GM23338 (cell line): ENCODE measurements at regions not wholly inside any gene's neighbourhood (a gene's known extent, or its start where the extent isn't known, plus 50 kb on each side); places are given as distances from the start of the nearest gene placed in this dataset.

Experiments
- ATAC-seq: fragments of 200-7000 bp; cut with Tn5 transposase; 3 replicates; pipeline ENCODE4 v1.9.1; 2020
- DNase-seq: peaks from one replicate; pipeline ENCODE4 v3.0.0-alpha.2; 2015; ENCODE audit warnings: low spot score
- H2AFZ ChIP-seq: fragments of 200-600 bp; sonication (generic); 2 replicates; pipeline ENCODE4 v1.8.0; 2016; ENCODE audit warnings: antibody characterized with exemption, mild to moderate bottlenecking, moderate library complexity
- H3F3A ChIP-seq: fragments of 200-600 bp; sonication (generic); replicated peaks from 2 replicates; pipeline ENCODE4 v1.8.0; 2017; ENCODE audit warnings: antibody characterized with exemption, mixed run types, low read depth
- H3K27ac ChIP-seq: fragments of 200-600 bp; sonication (generic); 2 replicates; pipeline ENCODE4 v1.6.1; 2016; ENCODE audit warnings: low read depth
- H3K27me3 ChIP-seq: fragments of 200-600 bp; sonication (generic); 2 replicates; pipeline ENCODE4 v1.8.0; 2016; ENCODE audit warnings: mild to moderate bottlenecking, mixed run types, moderate library complexity; ENCODE audit not compliant: insufficient read depth
- H3K36me3 ChIP-seq: fragments of 200-600 bp; sonication (generic); 2 replicates; pipeline ENCODE4 v1.8.0; 2016; ENCODE audit warnings: mild to moderate bottlenecking; ENCODE audit not compliant: insufficient read depth
- H3K4me1 ChIP-seq: fragments of 200-600 bp; sonication (generic); 2 replicates; pipeline ENCODE4 v1.8.0; 2016; ENCODE audit warnings: mild to moderate bottlenecking, moderate library complexity; ENCODE audit not compliant: insufficient read depth
- H3K4me2 ChIP-seq: fragments of 200-600 bp; sonication (generic); 2 replicates; pipeline ENCODE4 v1.7.1; 2017; ENCODE audit warnings: mixed run types
- H3K4me3 ChIP-seq: fragments of 200-600 bp; sonication (generic); 2 replicates; pipeline ENCODE4 v1.6.1; 2016; ENCODE audit warnings: mixed run types
- H3K79me2 ChIP-seq: fragments of 200-600 bp; sonication (generic); replicated peaks from 2 replicates; pipeline ENCODE4 v1.8.0; 2017; ENCODE audit warnings: mild to moderate bottlenecking; ENCODE audit not compliant: insufficient read depth
- H3K9me2 ChIP-seq: fragments of 200-600 bp; sonication (generic); 2 replicates; pipeline ENCODE4 v1.8.0; 2017; ENCODE audit not compliant: insufficient read depth
- H4K20me1 ChIP-seq: fragments of 200-600 bp; sonication (generic); replicated peaks from 2 replicates; pipeline ENCODE4 v1.8.0; 2017; ENCODE audit warnings: mild to moderate bottlenecking; ENCODE audit not compliant: insufficient read depth
- H3K27ac Mint-ChIP-seq: 2 replicates; pipeline ENCODE4 v1.8.0; 2020; ENCODE audit warnings: inconsistent platforms, mild to moderate bottlenecking, moderate library complexity, mixed read lengths
- H3K27me3 Mint-ChIP-seq: 3 replicates; pipeline ENCODE4 v1.8.0; 2022; ENCODE audit warnings: low read depth, mild to moderate bottlenecking, moderate library complexity, mixed read lengths, inconsistent platforms; ENCODE audit not compliant: insufficient read depth, poor library complexity
- H3K36me3 Mint-ChIP-seq: 3 replicates; pipeline ENCODE4 v1.8.0; 2021; ENCODE audit warnings: low read depth, mild to moderate bottlenecking, inconsistent platforms, moderate library complexity, mixed read lengths
- H3K4me1 Mint-ChIP-seq: 3 replicates; pipeline ENCODE4 v1.8.0; 2020; ENCODE audit warnings: mild to moderate bottlenecking, inconsistent platforms, mixed read lengths
- H3K4me3 Mint-ChIP-seq: 3 replicates; pipeline ENCODE4 v1.8.0; 2021; ENCODE audit warnings: moderate library complexity, mild to moderate bottlenecking, inconsistent platforms, mixed read lengths
- H3K9me3 Mint-ChIP-seq: 3 replicates; pipeline ENCODE4 v1.8.0; 2020; ENCODE audit warnings: moderate library complexity, mild to moderate bottlenecking, inconsistent platforms, mixed read lengths
- CREB1 ChIP-seq: fragments of 250-450 bp; sonication (Bioruptor Pico); IDR thresholded peaks from 2 replicates; pipeline ENCODE4 v1.5.0; 2020; ENCODE audit warnings: low read depth, mild to moderate bottlenecking, moderate library complexity
- EZH2phosphoT487 ChIP-seq: fragments of 200-600 bp; sonication (generic); IDR thresholded peaks from one replicate; pipeline ENCODE4 v1.8.1; 2018; ENCODE audit warnings: antibody characterized with exemption; ENCODE audit not compliant: unreplicated experiment
- JUNB ChIP-seq: IDR thresholded peaks from one replicate; pipeline ENCODE4 v1.6.1; 2016; ENCODE audit warnings: antibody characterized with exemption; ENCODE audit not compliant: unreplicated experiment
- NANOG ChIP-seq: IDR thresholded peaks from 2 replicates; pipeline ENCODE4 v1.6.1; 2016; ENCODE audit warnings: antibody characterized with exemption, borderline replicate concordance
- POLR2AphosphoS5 ChIP-seq: IDR thresholded peaks from 2 replicates; pipeline ENCODE4 v1.6.1; 2016; ENCODE audit warnings: antibody characterized with exemption, low read depth
- STAT1 ChIP-seq: IDR thresholded peaks from one replicate; pipeline ENCODE4 v1.6.1; 2016; ENCODE audit warnings: antibody characterized with exemption; ENCODE audit not compliant: unreplicated experiment
- ZNF331 ChIP-seq: fragments of 250-450 bp; sonication (Bioruptor Pico); IDR thresholded peaks from 2 replicates; pipeline ENCODE4 v1.5.0; 2020; ENCODE audit warnings: low read depth, mild to moderate bottlenecking, moderate library complexity
- TF ChIP-seq, protein P1 (sequence below): fragments of 250-450 bp; sonication (Bioruptor Pico); IDR thresholded peaks from 2 replicates; pipeline ENCODE4 v1.5.0; 2020; ENCODE audit warnings: mild to moderate bottlenecking, moderate library complexity

DNA sequence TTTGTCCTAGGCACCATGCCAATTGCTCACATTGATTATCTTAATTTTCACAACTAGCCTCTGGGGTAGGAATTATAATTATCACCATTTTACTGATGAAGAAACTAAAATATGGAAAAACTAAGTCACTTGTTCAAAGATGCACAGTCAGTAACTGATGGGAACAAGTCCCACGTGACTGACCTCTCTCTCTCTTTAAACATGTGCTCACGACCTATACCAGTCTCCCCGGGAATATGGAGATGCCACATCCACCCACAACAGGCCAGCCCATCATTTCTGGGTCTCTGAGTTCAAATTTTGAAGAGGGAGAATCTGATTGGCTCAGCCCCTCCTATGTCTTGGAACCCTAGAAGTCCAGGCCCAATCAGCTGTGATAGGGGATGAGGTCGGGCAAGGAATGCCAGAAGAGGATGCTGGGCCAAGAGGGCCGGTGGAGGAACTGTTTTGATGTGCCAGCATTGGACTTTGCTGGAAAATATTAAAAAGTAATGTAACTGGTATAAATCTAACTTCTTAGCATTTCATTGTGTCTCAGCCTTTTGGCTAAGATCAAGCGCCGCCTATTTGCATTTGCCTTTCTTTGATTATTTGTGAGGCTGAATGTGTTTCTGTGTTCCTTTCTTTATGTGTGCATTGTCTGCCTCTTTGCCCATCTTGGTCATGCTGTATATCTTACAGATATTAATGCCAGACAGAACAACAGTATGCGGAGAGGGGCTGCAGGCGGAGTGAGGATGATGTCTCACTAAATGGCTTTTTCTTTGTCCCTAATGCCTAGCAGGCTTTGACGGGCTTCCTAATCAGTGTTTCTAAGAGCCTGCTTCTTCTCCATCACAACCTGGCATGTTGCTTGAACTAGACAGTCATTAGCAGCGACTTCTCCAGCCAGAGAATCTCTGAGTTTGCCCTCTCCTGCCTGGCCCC lies 126.6 kb downstream of the VEGFA start (continued):
- TF ChIP-seq, protein P1, sequence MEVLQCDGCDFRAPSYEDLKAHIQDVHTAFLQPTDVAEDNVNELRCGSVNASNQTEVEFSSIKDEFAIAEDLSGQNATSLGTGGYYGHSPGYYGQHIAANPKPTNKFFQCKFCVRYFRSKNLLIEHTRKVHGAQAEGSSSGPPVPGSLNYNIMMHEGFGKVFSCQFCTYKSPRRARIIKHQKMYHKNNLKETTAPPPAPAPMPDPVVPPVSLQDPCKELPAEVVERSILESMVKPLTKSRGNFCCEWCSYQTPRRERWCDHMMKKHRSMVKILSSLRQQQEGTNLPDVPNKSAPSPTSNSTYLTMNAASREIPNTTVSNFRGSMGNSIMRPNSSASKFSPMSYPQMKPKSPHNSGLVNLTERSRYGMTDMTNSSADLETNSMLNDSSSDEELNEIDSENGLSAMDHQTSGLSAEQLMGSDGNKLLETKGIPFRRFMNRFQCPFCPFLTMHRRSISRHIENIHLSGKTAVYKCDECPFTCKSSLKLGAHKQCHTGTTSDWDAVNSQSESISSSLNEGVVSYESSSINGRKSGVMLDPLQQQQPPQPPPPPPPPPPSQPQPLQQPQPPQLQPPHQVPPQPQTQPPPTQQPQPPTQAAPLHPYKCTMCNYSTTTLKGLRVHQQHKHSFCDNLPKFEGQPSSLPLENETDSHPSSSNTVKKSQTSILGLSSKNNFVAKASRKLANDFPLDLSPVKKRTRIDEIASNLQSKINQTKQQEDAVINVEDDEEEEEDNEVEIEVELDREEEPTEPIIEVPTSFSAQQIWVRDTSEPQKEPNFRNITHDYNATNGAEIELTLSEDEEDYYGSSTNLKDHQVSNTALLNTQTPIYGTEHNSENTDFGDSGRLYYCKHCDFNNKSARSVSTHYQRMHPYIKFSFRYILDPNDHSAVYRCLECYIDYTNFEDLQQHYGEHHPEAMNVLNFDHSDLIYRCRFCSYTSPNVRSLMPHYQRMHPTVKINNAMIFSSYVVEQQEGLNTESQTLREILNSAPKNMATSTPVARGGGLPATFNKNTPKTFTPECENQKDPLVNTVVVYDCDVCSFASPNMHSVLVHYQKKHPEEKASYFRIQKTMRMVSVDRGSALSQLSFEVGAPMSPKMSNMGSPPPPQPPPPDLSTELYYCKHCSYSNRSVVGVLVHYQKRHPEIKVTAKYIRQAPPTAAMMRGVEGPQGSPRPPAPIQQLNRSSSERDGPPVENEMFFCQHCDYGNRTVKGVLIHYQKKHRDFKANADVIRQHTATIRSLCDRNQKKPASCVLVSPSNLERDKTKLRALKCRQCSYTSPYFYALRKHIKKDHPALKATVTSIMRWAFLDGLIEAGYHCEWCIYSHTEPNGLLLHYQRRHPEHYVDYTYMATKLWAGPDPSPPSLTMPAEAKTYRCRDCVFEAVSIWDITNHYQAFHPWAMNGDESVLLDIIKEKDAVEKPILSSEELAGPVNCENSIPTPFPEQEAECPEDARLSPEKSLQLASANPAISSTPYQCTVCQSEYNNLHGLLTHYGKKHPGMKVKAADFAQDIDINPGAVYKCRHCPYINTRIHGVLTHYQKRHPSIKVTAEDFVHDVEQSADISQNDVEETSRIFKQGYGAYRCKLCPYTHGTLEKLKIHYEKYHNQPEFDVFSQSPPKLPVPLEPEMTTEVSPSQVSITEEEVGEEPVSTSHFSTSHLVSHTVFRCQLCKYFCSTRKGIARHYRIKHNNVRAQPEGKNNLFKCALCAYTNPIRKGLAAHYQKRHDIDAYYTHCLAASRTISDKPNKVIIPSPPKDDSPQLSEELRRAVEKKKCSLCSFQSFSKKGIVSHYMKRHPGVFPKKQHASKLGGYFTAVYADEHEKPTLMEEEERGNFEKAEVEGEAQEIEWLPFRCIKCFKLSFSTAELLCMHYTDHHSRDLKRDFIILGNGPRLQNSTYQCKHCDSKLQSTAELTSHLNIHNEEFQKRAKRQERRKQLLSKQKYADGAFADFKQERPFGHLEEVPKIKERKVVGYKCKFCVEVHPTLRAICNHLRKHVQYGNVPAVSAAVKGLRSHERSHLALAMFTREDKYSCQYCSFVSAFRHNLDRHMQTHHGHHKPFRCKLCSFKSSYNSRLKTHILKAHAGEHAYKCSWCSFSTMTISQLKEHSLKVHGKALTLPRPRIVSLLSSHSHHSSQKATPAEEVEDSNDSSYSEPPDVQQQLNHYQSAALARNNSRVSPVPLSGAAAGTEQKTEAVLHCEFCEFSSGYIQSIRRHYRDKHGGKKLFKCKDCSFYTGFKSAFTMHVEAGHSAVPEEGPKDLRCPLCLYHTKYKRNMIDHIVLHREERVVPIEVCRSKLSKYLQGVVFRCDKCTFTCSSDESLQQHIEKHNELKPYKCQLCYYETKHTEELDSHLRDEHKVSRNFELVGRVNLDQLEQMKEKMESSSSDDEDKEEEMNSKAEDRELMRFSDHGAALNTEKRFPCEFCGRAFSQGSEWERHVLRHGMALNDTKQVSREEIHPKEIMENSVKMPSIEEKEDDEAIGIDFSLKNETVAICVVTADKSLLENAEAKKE (CRISPR knock-in tag): no peak
- TF ChIP-seq POLR2AphosphoS5: no peak

DNA sequence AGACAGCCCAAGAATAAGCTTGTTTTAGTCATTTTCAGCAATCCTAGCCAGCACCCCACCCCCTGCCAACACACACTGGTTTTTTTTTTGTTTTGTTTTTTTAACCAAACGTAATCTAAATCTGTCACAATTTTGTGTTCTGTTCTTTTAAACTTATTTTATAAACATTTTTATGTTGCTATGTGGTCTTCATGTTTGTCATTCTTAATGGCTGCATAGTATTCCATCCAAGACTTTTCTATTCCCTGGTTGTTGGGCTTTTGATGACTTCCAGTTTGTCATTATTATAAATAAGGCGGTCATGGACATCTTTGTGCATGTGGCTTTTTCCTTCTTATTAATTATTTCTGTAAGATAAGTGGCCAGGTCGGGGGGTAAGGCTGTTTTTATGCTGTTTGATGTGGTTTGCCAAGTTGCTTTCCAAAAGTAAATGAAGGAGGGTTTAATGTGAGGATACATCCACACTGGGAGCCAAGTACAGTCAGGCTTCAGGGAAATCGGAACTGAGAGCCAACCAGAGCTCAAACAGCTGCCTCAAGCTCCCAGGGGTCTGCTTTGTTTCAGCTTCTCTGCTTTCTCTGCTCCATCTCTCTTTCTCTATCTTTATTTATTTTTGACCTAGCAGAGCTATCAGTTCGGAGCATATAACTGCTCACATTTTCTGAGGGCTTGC lies 125.8 kb downstream of the VEGFA start:
- Mint-ChIP-seq H3K36me3 (no peaks in the 10 kb centered on the region), H3K27me3 (peaks cover 10% of the 10 kb centered on the region), H3K9me3 (no peaks in the 10 kb centered on the region), H3K4me1 (peaks cover 12% of the 10 kb centered on the region), H3K4me3 (no peak overlapping the region), H3K27ac (no peak overlapping the region)
- Histone ChIP-seq H2AFZ (no peak overlapping the region), H3K4me1 (peaks cover 10% of the 10 kb centered on the region), H3K27me3 (0 out of 2 replicates have a peak, but pooled peaks cover under 1% of the 10 kb centered on the region), H3K9me2 (no peaks in the 10 kb centered on the region), H3F3A (no peaks in the 10 kb centered on the region), H3K79me2 (no peaks in the 10 kb centered on the region), H3K36me3 (no peaks in the 10 kb centered on the region), H3K4me2 (no peak overlapping the region), H3K4me3 (no peak overlapping the region), H3K27ac (no peak overlapping the region), H4K20me1 (no peaks in the 10 kb centered on the region)
- ATAC-seq: no peak
- DNase-seq: no peak
- no peak for TF ChIP-seq EZH2phosphoT487
- TF ChIP-seq ZNF331: no peak
- no peak for TF ChIP-seq STAT1
- TF ChIP-seq, protein P1 (CRISPR knock-in tag): no peak
- no peak for TF ChIP-seq CREB1 (CRISPR knock-in tag)
- no peak for TF ChIP-seq NANOG
- no peak for TF ChIP-seq JUNB
